ENCODE measurements at regions not wholly inside any gene's neighbourhood (a gene's known extent, or its start where the extent isn't known, plus 50 kb on each side); places are given as distances from the start of the nearest gene placed in this dataset.

- FAIRE-seq: no peak
Measured at GRCh38 chr7:57363321-57363720, 86.7 kb upstream of the ZNF716 start.

More at GRCh38 chr7:57363321-57363720, 86.7 kb upstream of the ZNF716 start:
- no peaks in the 10 kb centered on the region for H3K36me3 ChIP-seq (ENCODE audit: control insufficient read depth in 2 of 2, extremely low read depth in 1 of 2, insufficient read depth in 2 of 2, low read length in 2 of 2)
- no peak overlapping the region for H3K4me3 ChIP-seq (replicated peaks in 1 of 3; ENCODE audit: insufficient read depth in 1 of 3, low read depth in 1 of 3, low read length in 3 of 3)
- H3K79me2 ChIP-seq (ENCODE audit: control insufficient read depth, insufficient read depth, low read length): no peaks in the 10 kb centered on the region
- H3K9me1 ChIP-seq (replicated peaks; ENCODE audit: control insufficient read depth, extremely low read depth, insufficient read depth, low read length): no peaks in the 10 kb centered on the region
- DNase-seq (ENCODE audit: low read depth, low spot score): no peak
- no peaks in the 10 kb centered on the region for H3K27me3 ChIP-seq (ENCODE audit: control insufficient read depth in 2 of 2, insufficient read depth in 2 of 2, low read length in 2 of 2)
- ChIA-PET POLR2A (no interaction called here), CTCF (no interaction called here)
- no peaks in the 10 kb centered on the region for H3K4me1 ChIP-seq (ENCODE audit: control insufficient read depth, extremely low read depth, insufficient read depth, low read length)
- intact Hi-C loops (cut with micrococcal nuclease) (no loop called here), dilution Hi-C loops (cut with MboI; ENCODE audit: extremely low pct_ligation_motif_present, low sequenced_read_pairs) (no loop called here)
- H3K4me2 ChIP-seq (ENCODE audit: insufficient read depth, low read length): no peak overlapping the region
- H3K9ac ChIP-seq (replicated peaks; ENCODE audit: extremely low read depth, insufficient read depth, low read length): no peak overlapping the region
- H3K9me3 ChIP-seq (replicated peaks; ENCODE audit: control insufficient read depth, insufficient read depth, low read length): peaks cover 10% of the 10 kb centered on the region
- H4K20me1 ChIP-seq (replicated peaks; ENCODE audit: control insufficient read depth, extremely low read depth, insufficient read depth, low read length): no peaks in the 10 kb centered on the region
- no peak for TF ChIP-seq JUN (IDR thresholded peaks at IDR 0.05; ENCODE audit: borderline replicate concordance, insufficient read depth, insufficient read length, low read depth)
- no peak for TF ChIP-seq POLR2A (IDR thresholded peaks at IDR 0.05; ENCODE audit: low read depth, low read length)
- no peak for TF ChIP-seq FOS (IDR thresholded peaks at IDR 0.05; ENCODE audit: borderline replicate concordance, insufficient read depth, low read length)
- TF ChIP-seq MYC (IDR thresholded peaks at IDR 0.05; ENCODE audit: low read depth, low read length): no peak
- TF ChIP-seq CTCF (IDR thresholded peaks at IDR 0.05; ENCODE audit: extremely low read depth in 1 of 2, insufficient read depth in 1 of 2, low read depth in 1 of 2, low read length in 2 of 2): no peak
- no peak for TF ChIP-seq GATA2 (IDR thresholded peaks at IDR 0.05; ENCODE audit: insufficient read depth, insufficient read length, low read depth, low read length)
- no peak for TF ChIP-seq POLR2AphosphoS5 (IDR thresholded peaks at IDR 0.05; ENCODE audit: insufficient read depth, low read depth, low read length)
- no peak for TF ChIP-seq EZH2 (IDR thresholded peaks at IDR 0.05; ENCODE audit: borderline replicate concordance, low read depth, low read length, severe bottlenecking)
- no peak for TF ChIP-seq MAX (IDR thresholded peaks at IDR 0.05; ENCODE audit: insufficient read depth, insufficient read length)
- no TSS peak for BruUV-seq (replicated peaks)
- no peak overlapping the region for H2AFZ ChIP-seq (ENCODE audit: low read depth, low read length)
- no peak overlapping the region for H3K27ac ChIP-seq (ENCODE audit: insufficient read depth, low read depth, low read length)

All from endothelial cell of umbilical vein (primary cell).